ENCODE measurements at regions not wholly inside any gene's neighbourhood (a gene's known extent, or its start where the extent isn't known, plus 50 kb on each side); places are given as distances from the start of the nearest gene placed in this dataset.

DNA sequence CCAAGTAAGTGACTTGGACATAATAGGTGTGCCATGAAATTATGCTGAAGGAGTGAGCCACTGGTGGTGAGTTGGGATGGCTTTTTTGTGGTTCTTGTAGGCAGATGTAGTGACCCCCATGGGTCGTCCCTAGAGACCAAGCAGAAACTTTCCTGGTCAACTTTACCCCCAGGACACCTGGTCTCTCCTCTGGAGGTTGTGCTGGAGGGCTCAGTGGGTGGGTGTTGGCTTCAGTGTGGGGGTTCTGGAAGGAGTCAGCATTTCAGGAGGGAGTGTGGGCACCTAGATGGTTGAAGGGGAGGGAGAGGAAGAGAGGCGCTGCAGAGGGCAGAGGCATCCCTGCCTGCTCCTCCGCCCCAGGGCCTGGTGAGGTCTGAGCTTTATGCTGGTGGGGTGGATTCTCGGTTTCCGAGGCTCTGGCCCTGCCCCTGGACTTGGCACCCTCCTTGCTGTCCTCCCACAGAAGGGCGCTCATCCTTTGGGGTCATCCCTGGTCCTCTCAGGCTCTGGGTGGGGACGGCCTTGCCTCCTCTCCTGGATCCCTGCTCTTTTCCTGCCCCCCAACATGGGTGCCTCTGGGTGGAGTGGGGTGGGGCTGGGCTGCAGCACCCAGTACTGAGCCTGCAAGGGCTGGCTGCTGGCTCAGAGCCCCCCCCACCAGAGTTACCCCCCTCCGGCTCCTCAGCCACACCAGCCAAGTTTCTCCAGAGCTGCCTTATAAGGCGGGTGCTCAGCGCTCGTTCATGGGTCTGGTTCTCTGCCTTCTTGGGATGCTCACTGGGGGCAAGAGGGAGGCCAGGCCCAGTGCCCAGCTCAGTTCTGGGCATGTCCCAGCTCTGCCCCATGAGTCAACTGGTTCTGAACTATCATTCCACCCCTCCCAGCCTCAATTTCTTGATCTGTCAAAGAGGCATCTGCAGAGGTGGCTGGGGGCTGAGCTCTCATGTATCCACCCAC, 266.8 kb downstream of the SEC14L1 start:
- TF ChIP-seq, protein P1, sequence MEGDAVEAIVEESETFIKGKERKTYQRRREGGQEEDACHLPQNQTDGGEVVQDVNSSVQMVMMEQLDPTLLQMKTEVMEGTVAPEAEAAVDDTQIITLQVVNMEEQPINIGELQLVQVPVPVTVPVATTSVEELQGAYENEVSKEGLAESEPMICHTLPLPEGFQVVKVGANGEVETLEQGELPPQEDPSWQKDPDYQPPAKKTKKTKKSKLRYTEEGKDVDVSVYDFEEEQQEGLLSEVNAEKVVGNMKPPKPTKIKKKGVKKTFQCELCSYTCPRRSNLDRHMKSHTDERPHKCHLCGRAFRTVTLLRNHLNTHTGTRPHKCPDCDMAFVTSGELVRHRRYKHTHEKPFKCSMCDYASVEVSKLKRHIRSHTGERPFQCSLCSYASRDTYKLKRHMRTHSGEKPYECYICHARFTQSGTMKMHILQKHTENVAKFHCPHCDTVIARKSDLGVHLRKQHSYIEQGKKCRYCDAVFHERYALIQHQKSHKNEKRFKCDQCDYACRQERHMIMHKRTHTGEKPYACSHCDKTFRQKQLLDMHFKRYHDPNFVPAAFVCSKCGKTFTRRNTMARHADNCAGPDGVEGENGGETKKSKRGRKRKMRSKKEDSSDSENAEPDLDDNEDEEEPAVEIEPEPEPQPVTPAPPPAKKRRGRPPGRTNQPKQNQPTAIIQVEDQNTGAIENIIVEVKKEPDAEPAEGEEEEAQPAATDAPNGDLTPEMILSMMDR (IDR thresholded peaks at IDR 0.05): no peak
- no peak for TF ChIP-seq POLR2A (IDR thresholded peaks at IDR 0.05)

Measured in stomach (tissue), 4 donors.